Ovary (tissue), 3 donors: ENCODE measurements at regions not wholly inside any gene's neighbourhood (a gene's known extent, or its start where the extent isn't known, plus 50 kb on each side); places are given as distances from the start of the nearest gene placed in this dataset.

Source experiments
- CTCF ChIP-seq, 3 donors: fragments of 450-650 bp in 2 of 3; fragments of 200-600 bp in 1 of 3; IDR thresholded peaks; one replicate each; pipeline versions ENCODE4 v1.5.1 to v1.8.0; 2016 to 2022; ENCODE audit warnings: antibody characterized with exemption in 3 of 3, mild to moderate bottlenecking in 1 of 3
- EP300 ChIP-seq: sonication (generic); formaldehyde crosslinking; IDR thresholded peaks from one replicate; pipeline ENCODE4 v1.6.1; 2017; ENCODE audit warnings: antibody characterized with exemption
- POLR2A ChIP-seq: fragments of 450-650 bp; IDR thresholded peaks from one replicate; pipeline ENCODE4 v1.6.1; 2017; ENCODE audit warnings: antibody characterized with exemption, mild to moderate bottlenecking, moderate library complexity
- donor health status: DM: no; HTN: no; CAD: no.

DNA sequence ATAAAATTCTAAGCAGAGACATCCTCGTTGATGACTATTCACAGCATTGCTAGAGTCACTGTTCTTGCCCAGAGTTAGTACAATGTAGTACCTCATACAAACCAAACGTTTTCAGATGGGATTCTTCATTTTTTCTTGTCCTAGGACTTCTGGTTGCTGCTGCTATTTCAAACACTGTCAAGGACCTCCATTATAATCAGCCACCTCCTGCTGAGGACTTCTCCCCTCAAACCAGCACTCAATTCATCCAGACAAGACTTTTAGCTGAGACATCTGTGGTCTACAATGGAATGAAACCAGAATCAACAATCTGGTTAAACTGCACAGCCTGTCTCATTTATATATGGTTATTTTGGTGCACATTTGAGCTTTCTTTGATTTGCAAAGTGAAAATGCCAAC is 1008.8 kb downstream of the STPG2 start:
- TF ChIP-seq POLR2A, result no peak
- TF ChIP-seq CTCF (IDR thresholded peaks at IDR 0.05), result no peak
- TF ChIP-seq EP300, result no peak
